GM18519 (cell line): ENCODE measurements at regions not wholly inside any gene's neighbourhood (a gene's known extent, or its start where the extent isn't known, plus 50 kb on each side); places are given as distances from the start of the nearest gene placed in this dataset.

Source experiments
- ATAC-seq: cut with Tn5 transposase; IDR thresholded peaks from one replicate; pipeline ENCODE4 v1.9.1; 2021; ENCODE audit warnings: mild to moderate bottlenecking, moderate library complexity; ENCODE audit not compliant: unreplicated experiment, low FRiP score

- ATAC-seq = no peak
Measured at GRCh38 chr4:166335256-166335938, 462.4 kb downstream of the TLL1 start.

GRCh38 chr4:166341992-166342391, 469.0 kb downstream of the TLL1 start:
- no peak for ATAC-seq

DNA sequence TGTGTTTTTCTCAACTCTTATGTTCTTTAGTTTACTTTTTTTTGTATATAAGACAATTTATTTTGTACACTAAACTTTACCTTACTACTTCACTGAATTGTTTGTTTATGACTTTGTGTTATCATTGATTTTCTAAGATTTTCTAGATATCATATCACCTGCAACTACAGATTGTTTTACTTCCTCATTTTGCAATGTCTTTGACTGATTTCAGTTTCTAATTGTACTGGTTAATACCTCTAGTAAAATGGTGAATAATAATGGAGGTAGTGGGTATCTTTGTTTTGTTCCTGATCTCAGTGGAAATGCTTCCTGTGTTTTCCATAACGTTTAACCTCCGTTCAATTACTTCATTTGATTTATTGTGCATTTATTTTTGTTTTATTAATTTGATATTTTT, 490.2 kb downstream of the TLL1 start:
- ATAC-seq = peak; percentile 85

- ATAC-seq = no peak
Measured at GRCh38 chr4:166366012-166366411, 493.0 kb downstream of the TLL1 start.

- no peak for ATAC-seq
Measured at GRCh38 chr4:166377578-166377977, 504.5 kb downstream of the TLL1 start.

GRCh38 chr4:166386491-166387360, 513.7 kb downstream of the TLL1 start:
- ATAC-seq = peak; percentile 35

GRCh38 chr4:166391501-166391900, 518.5 kb downstream of the TLL1 start:
- no peak for ATAC-seq

DNA sequence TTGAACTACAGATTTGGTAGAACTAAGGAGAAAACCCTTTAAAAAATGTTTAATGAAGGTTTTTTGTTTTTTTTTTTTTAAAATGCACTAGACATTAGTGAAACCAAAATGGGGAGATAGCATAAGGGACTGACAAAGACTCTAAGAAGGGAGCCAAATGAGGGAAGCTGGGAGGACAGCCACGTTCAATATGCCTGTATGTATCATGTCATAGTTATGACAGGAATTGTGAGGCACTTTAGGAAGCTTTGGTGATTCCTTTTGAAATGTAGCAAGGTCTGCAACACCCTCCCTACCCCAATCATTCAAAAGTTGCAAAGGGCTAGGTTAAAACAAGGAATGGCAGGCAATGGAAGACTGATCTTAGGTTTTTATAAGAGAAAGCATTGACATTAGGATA, 526.0 kb downstream of the TLL1 start:
- no peak for ATAC-seq

DNA sequence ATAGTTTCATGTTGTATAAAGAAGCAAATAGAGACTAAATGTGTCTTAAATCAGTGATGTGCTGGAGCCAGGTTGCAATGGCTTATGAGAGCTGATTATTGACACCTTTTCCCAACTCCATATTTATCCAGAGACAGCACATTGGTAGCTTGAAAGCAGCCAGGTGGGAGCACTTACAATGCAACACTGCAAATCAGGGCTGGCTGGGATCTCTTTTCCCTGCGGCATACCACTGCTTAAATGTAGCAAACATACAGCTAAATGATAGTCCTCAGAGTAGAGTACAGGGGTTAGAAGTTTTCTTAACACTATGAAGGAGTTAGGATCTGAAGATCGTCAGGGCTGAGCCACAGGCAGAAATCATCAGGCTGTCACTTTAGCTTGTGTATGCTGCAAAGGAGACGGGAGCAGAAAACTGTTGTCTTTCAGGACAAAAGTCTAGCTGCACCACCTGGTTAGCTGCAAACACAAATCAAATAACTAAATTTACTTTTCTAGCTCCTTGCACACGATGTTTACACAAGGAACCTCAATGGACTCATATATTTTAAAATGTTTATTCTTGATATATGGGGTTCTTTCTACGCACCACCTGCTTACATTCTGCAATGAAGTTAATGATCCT, 527.3 kb downstream of the TLL1 start:
- no peak for ATAC-seq

DNA sequence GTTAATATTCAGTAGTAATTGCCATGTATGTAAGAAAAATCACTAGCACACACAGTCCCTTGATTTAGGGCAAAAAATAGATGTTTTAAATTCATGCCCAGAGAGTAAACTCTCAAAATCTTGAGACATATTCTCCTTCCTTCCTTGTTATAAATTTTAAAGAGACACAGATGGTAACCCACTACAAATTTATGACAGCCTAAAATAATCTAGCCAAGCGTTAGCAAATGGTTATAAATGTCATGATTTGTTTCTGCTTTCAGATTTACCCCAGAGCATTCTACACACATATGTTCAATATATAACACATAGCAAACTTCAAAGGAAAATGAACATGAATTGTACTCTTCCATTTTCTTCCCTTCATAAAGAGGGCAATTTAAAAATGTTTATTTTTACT, 540.3 kb downstream of the TLL1 start:
- ATAC-seq = no peak

GRCh38 chr4:166414431-166414830, 541.4 kb downstream of the TLL1 start:
- ATAC-seq = no peak

DNA sequence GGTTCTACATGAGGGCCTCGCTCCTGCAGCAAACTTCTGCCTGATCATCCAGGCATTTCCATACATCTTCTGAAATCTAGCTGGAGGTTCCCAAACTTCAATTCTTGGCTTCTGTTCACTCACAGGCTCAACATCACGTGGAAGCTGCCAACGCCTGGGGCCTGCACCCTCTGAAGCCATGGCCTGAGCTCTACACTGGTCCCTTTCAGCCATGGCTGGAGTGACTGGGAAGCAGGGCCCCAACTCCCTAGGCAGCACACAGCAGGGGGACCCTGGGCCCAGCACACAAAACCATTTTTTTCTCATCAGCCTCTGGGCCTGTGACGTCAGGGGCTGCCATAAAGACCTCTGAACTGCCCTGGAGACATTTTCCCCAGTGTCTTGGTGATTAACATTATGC, 542.7 kb downstream of the TLL1 start:
- no peak for ATAC-seq

- no peak for ATAC-seq
Measured at GRCh38 chr4:166421556-166422156, 548.6 kb downstream of the TLL1 start.

GRCh38 chr4:166422475-166422874, 549.4 kb downstream of the TLL1 start:
- no peak for ATAC-seq

GRCh38 chr4:166426300-166426863, 553.3 kb downstream of the TLL1 start:
- ATAC-seq = no peak

DNA sequence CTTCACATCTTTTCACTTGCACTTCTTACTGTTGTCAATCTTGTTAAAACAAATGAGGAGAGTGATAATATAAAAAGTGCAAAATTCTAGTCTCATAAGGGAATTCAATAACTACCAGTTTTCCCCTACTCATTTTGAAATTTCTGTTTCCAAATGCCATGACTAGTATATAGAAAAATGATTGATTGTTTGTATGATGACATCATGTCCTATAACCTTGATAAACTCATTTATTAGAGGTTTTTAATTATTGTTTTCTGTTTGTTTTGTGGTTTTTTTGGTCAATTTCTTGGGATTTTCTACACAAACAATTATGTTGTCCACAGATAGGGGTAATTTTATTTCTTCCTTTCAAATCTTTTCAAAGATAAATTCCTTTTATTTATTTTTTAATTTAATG, 559.1 kb downstream of the TLL1 start:
- ATAC-seq = no peak

- no peak for ATAC-seq
Measured at GRCh38 chr4:166432842-166433241, 559.8 kb downstream of the TLL1 start.

DNA sequence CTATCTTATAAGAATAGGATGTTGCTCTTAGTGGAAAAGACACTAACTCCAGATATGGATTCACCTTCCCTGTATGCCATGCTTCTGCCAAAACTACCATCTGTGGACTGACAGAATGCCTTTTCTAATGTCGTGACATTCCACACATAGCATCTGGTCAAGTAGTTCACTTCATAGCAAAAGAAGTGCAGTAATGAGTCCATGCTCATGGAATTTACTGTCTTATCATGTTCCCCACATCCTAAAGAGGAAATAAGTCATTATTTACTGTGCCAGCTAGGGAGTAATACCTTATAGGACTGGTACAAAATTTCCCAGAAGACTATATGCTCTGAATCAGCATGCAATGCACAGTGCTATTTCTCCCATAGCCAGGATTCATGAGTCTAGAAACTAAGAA, 562.4 kb downstream of the TLL1 start:
- no peak for ATAC-seq

DNA sequence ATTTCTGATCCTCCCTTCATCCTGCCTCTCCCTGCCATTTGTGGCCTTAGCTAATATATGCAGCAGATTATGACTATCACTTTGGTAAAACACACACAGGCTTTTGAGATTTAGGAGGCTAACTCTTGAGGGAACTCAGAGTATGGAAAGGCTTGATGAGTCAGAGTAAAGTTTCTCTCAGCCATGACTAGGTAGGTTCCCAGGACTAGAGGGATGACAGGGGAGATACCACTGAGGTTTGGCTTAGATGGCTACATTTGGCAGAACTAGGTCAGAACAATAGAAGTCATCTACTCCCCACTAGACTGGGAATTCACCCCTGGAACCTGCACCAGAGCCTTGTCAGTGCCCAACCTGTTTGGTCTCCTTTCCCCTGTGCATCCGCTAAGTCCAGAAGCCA, 585.7 kb downstream of the TLL1 start:
- no peak for ATAC-seq

GRCh38 chr4:166459621-166460020, 586.6 kb downstream of the TLL1 start:
- no peak for ATAC-seq
